H9 (cell line): ENCODE measurements at regions not wholly inside any gene's neighbourhood (a gene's known extent, or its start where the extent isn't known, plus 50 kb on each side); places are given as distances from the start of the nearest gene placed in this dataset.

Experiments used
- DNase-seq: peaks from one replicate; pipeline ENCODE4 v3.0.0-alpha.2; 2017
- H2AFZ ChIP-seq: one replicate; pipeline ENCODE4 v1.6.1; 2013; ENCODE audit warnings: mild to moderate bottlenecking, low read length, control low read depth, moderate library complexity
- H2AK5ac ChIP-seq: 2 replicates; pipeline ENCODE4 v1.6.1; 2013; ENCODE audit warnings: low read length, control low read depth, mixed read lengths; ENCODE audit not compliant: insufficient read length
- H2BK120ac ChIP-seq: one replicate; pipeline ENCODE4 v1.6.1; 2013; ENCODE audit warnings: low read depth, mild to moderate bottlenecking, low read length, control low read depth, inconsistent platforms; ENCODE audit not compliant: poor library complexity, severe bottlenecking
- H2BK12ac ChIP-seq: 2 replicates; pipeline ENCODE4 v1.6.1; 2013; ENCODE audit warnings: low read length, control low read depth, mixed read lengths, low read depth; ENCODE audit not compliant: insufficient read length
- H2BK15ac ChIP-seq: 2 replicates; pipeline ENCODE4 v1.6.1; 2013; ENCODE audit warnings: low read depth, low read length, control low read depth
- H2BK20ac ChIP-seq: one replicate; pipeline ENCODE4 v1.6.1; 2013; ENCODE audit warnings: low read depth, mild to moderate bottlenecking, low read length, control low read depth, inconsistent platforms; ENCODE audit not compliant: poor library complexity, severe bottlenecking
- H2BK5ac ChIP-seq: 2 replicates; pipeline ENCODE4 v1.6.1; 2013; ENCODE audit warnings: low read length, control low read depth, mixed read lengths; ENCODE audit not compliant: insufficient read length
- H3K14ac ChIP-seq: 2 replicates; pipeline ENCODE4 v1.6.1; 2013; ENCODE audit warnings: low read length, control low read depth; ENCODE audit not compliant: insufficient read depth
- H3K18ac ChIP-seq: 2 replicates; pipeline ENCODE4 v1.6.1; 2013; ENCODE audit warnings: low read depth, mild to moderate bottlenecking, mixed read lengths, low read length, control low read depth; ENCODE audit not compliant: insufficient read length
- H3K23ac ChIP-seq: 2 replicates; pipeline ENCODE4 v1.6.1; 2013; ENCODE audit warnings: low read length, control low read depth, mixed read lengths, low read depth; ENCODE audit not compliant: insufficient read length
- H3K23me2 ChIP-seq: 2 replicates; pipeline ENCODE4 v1.6.1; 2013; ENCODE audit warnings: low read depth, mild to moderate bottlenecking, mixed read lengths, low read length, control low read depth; ENCODE audit not compliant: insufficient read length, poor library complexity, severe bottlenecking
- H3K27ac ChIP-seq: 2 replicates; pipeline ENCODE4 v1.5.1; 2013; ENCODE audit warnings: low read length, control low read depth, mixed read lengths, low read depth; ENCODE audit not compliant: insufficient read length
- H3K27me3 ChIP-seq: 2 replicates; pipeline ENCODE4 v1.6.1; 2013; ENCODE audit warnings: low read length, control low read depth, inconsistent platforms; ENCODE audit not compliant: insufficient read depth
- H3K4ac ChIP-seq: 2 replicates; pipeline ENCODE4 v1.6.1; 2013; ENCODE audit warnings: low read depth, mild to moderate bottlenecking, control low read depth, inconsistent platforms, low read length, moderate library complexity
- H3K4me1 ChIP-seq: 2 replicates; pipeline ENCODE4 v1.6.1; 2013; ENCODE audit warnings: low read length, control low read depth, inconsistent platforms; ENCODE audit not compliant: insufficient read depth
- H3K4me2 ChIP-seq: 2 replicates; pipeline ENCODE4 v1.6.1; 2013; ENCODE audit warnings: low read length, control low read depth, mixed read lengths; ENCODE audit not compliant: insufficient read length, insufficient read depth
- H3K56ac ChIP-seq: 2 replicates; pipeline ENCODE4 v1.6.1; 2013; ENCODE audit warnings: low read depth, mild to moderate bottlenecking, mixed read lengths, low read length, control low read depth; ENCODE audit not compliant: insufficient read length
- H3K79me1 ChIP-seq: 2 replicates; pipeline ENCODE4 v1.6.1; 2013; ENCODE audit warnings: low read depth, mild to moderate bottlenecking, moderate library complexity, low read length, control low read depth, inconsistent platforms; ENCODE audit not compliant: insufficient read depth, poor library complexity, severe bottlenecking
- H3K79me2 ChIP-seq: 2 replicates; pipeline ENCODE4 v1.6.1; 2013; ENCODE audit warnings: low read length, control low read depth, inconsistent platforms; ENCODE audit not compliant: insufficient read depth
- H3K9ac ChIP-seq: 2 replicates; pipeline ENCODE4 v1.6.1; 2013; ENCODE audit warnings: low read length, control low read depth, mixed read lengths; ENCODE audit not compliant: insufficient read length; ENCODE audit errors: extremely low read depth
- H3K9me3 ChIP-seq: one replicate; pipeline ENCODE4 v1.6.1; 2013; ENCODE audit warnings: low read depth, low read length, inconsistent platforms; ENCODE audit not compliant: control insufficient read depth
- H3T11ph ChIP-seq: one replicate; pipeline ENCODE4 v1.6.1; 2013; ENCODE audit warnings: mild to moderate bottlenecking, low read length, control low read depth, inconsistent platforms
- H4K20me1 ChIP-seq: one replicate; pipeline ENCODE4 v1.6.1; 2013; ENCODE audit not compliant: control insufficient read depth, insufficient read length, insufficient read depth
- H4K5ac ChIP-seq: 2 replicates; pipeline ENCODE4 v1.6.1; 2013; ENCODE audit warnings: low read depth, mild to moderate bottlenecking, mixed read lengths, low read length, control low read depth; ENCODE audit not compliant: insufficient read length
- H4K8ac ChIP-seq: replicated peaks from 2 replicates; pipeline ENCODE4 v1.6.1; 2013; ENCODE audit warnings: low read length, control low read depth, mixed read lengths, low read depth; ENCODE audit not compliant: insufficient read length
- H4K91ac ChIP-seq: 2 replicates; pipeline ENCODE4 v1.6.1; 2013; ENCODE audit warnings: low read depth, mild to moderate bottlenecking, moderate library complexity, mixed read lengths, low read length, control low read depth; ENCODE audit not compliant: insufficient read length
- H3K27ac Mint-ChIP-seq, 3 experiments: 2 replicates in 2 of 3; 3 replicates in 1 of 3; pipeline ENCODE4 v1.8.0; 2020 to 2021; ENCODE audit warnings: mixed read lengths in 3 of 3, mild to moderate bottlenecking in 1 of 3, moderate library complexity in 1 of 3
- H3K27me3 Mint-ChIP-seq: 2 replicates; pipeline ENCODE4 v1.8.0; 2021; ENCODE audit warnings: low read depth, mild to moderate bottlenecking, moderate library complexity, mixed read lengths
- H3K36me3 Mint-ChIP-seq, 3 experiments: 2 replicates in 2 of 3; 3 replicates in 1 of 3; pipeline ENCODE4 v1.8.0; 2020 to 2021; ENCODE audit warnings: low read depth in 3 of 3, mixed read lengths in 3 of 3; ENCODE audit not compliant: insufficient read depth in 1 of 3
- H3K4me1 Mint-ChIP-seq, 2 experiments: 2 replicates each; pipeline ENCODE4 v1.8.0; 2020; ENCODE audit warnings: mixed read lengths in 2 of 2
- H3K4me3 Mint-ChIP-seq, 2 experiments: 2 replicates in 1 of 2; 3 replicates in 1 of 2; pipeline ENCODE4 v1.8.0; 2020 to 2021; ENCODE audit warnings: mild to moderate bottlenecking in 2 of 2, mixed read lengths in 2 of 2, moderate library complexity in 1 of 2
- H3K9me3 Mint-ChIP-seq, 2 experiments: 2 replicates in 1 of 2; 3 replicates in 1 of 2; pipeline ENCODE4 v1.8.0; 2020; ENCODE audit warnings: mild to moderate bottlenecking in 2 of 2, mixed read lengths in 2 of 2, moderate library complexity in 1 of 2
- CTCF ChIP-seq: fragments of 200-600 bp; sonication (generic); conservative IDR thresholded peaks from 3 replicates; pipeline ENCODE4 v1.8.0; 2021; ENCODE audit warnings: antibody characterized with exemption, mild to moderate bottlenecking
- WGBS: extraction: QIAGEN DNeasy Blood & Tissue Kit; methylation state at CpG from one replicate; pipeline ENCODE4 v1.1.7; 2013; ENCODE audit warnings: missing lambda C conversion rate, low lambda C conversion rate, mixed read lengths; ENCODE audit not compliant: insufficient read length; ENCODE audit errors: extremely low coverage; 5-methylcytosine and 5-hydroxymethylcytosine counted together

GRCh38 chr3:54036543-54036942, 85.8 kb upstream of the CACNA2D3 start:
- Histone ChIP-seq H2BK15ac (no peak overlapping the region), H2BK5ac (no peak overlapping the region), H4K20me1 (no peaks in the 10 kb centered on the region)

More at GRCh38 chr3:54036543-54036942, 85.8 kb upstream of the CACNA2D3 start:
- no peaks in the 10 kb centered on the region for H3K4me1 Mint-ChIP-seq
- no peak overlapping the region for H2AFZ ChIP-seq
- H3K36me3 Mint-ChIP-seq, result no peaks in the 10 kb centered on the region
- H3K27ac Mint-ChIP-seq, result no peak overlapping the region
- H3K4me3 Mint-ChIP-seq, result no peak overlapping the region
- H3K23ac ChIP-seq, result no peak overlapping the region
- no peak overlapping the region for H3K18ac ChIP-seq
- H3K23me2 ChIP-seq, result no peaks in the 10 kb centered on the region
- no peaks in the 10 kb centered on the region for H3K9me3 Mint-ChIP-seq
- H3T11ph ChIP-seq, result no peak overlapping the region
- no peak overlapping the region for H3K27ac ChIP-seq
- H3K14ac ChIP-seq, result no peak overlapping the region
- H2BK12ac ChIP-seq, result no peak overlapping the region
- no peak overlapping the region for H3K9ac ChIP-seq
- H2AK5ac ChIP-seq, result no peak overlapping the region
- H2BK120ac ChIP-seq, result no peak overlapping the region
- no peak overlapping the region for H2BK20ac ChIP-seq
- H3K4me1 ChIP-seq, result no peaks in the 10 kb centered on the region
- H3K79me1 ChIP-seq, result no peaks in the 10 kb centered on the region
- no peaks in the 10 kb centered on the region for H3K9me3 ChIP-seq
- H4K91ac ChIP-seq, result no peak overlapping the region
- no peak overlapping the region for H4K8ac ChIP-seq
- no peak for TF ChIP-seq CTCF
- H3K56ac ChIP-seq, result no peak overlapping the region
- H3K27me3 Mint-ChIP-seq, result peaks cover 2% of the 10 kb centered on the region; the same call in 1 of the 2 replicates
- no peak overlapping the region for H4K5ac ChIP-seq
- DNase-seq, result no peak
- no peak overlapping the region for H3K4ac ChIP-seq
- no peak overlapping the region for H3K4me2 ChIP-seq
- no peaks in the 10 kb centered on the region for H3K27me3 ChIP-seq
- H3K79me2 ChIP-seq, result no peaks in the 10 kb centered on the region
- WGBS, result no CpG with 5 or more reads among the region's 2 CpGs
